ENCODE measurements at regions not wholly inside any gene's neighbourhood (a gene's known extent, or its start where the extent isn't known, plus 50 kb on each side); places are given as distances from the start of the nearest gene placed in this dataset.

DNA sequence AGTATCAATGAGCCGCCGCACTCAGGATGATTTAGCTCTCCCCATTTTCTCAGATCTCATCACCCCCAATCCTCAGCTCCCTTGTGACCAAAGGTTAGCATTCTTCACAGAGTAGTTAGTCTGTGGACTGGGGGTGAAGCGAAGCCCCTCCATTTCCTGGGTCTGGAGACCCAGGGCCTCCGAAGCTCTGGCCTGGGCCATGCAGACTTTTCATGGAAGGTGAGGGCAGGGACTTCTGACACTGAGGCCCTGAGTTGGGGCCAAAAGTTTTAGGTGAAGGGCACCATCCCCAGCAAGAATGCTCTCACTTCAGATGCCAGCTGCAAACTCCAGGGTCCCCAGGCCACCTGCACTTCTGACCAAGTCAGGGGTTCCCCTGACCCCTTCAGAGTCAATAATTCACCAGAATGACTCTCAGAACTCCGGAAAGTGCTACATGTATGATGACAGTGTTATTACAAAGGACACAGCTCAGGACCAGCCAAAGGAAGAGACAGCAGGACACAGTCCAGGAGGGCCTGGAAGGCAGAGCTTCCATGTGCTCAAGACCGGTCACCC is 65.7 kb upstream of the DUSP22 start:
- no peak for DNase-seq (ENCODE audit: low read depth)

DNA sequence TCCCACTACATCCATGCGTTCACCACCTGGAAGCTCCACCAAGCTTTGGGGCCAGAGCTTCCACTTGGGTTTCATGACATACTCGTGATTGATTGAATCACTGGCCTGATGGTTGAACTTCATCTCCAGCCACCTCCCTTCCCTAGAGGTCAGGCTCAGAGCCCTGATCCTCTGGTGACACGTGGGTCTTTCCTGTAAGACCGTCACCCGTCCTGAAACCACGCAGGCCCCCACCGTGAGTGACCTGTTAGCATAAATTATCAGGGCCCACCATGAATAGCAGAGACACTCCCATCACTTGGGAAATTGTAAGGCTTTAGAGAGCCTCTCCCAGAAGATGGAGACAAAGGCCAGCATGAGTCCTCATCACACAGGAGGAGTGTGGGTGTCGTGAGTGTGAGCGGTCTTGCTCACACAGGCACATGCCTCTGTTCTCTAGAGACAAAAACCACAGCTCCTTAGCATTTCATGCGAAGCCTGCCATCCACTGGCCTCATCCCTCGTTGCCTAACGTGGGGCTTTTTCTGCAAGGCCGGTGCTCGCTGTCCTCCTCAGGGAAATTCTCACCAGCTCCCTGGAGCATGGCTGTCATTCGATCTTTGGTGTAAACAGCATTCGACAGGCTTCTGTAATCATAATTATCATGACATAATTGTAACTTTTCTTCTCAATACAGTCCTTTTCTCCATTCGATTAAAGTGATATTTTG is 65.1 kb upstream of the DUSP22 start:
- no peak for DNase-seq (ENCODE audit: low read depth)

DNA sequence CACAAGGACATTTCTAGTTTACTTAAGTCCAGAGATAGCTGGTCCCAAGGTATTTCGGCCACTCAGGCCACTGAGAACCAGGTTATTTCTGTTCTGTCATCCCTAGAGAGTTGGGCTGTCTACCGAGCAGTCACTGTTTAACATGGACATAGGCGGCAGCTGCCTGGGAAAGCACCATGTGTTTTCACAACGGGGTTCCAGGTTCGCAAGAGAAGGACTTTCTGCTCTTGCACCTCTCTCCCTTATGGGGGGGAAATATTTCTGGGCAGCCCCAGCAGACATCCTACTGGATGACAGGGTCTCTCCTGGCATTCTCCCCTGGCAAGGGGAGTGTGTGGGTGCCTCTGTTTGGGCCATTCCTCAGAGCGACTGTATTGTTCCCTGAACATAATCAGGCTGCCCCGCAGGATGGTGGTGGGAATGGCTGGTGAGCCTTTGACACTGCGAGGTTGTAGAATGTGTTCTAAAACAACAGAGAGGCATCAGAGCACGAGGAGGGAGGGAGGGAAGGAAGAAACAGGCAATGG is 64.4 kb upstream of the DUSP22 start:
- no peak for DNase-seq (ENCODE audit: low read depth)

DNA sequence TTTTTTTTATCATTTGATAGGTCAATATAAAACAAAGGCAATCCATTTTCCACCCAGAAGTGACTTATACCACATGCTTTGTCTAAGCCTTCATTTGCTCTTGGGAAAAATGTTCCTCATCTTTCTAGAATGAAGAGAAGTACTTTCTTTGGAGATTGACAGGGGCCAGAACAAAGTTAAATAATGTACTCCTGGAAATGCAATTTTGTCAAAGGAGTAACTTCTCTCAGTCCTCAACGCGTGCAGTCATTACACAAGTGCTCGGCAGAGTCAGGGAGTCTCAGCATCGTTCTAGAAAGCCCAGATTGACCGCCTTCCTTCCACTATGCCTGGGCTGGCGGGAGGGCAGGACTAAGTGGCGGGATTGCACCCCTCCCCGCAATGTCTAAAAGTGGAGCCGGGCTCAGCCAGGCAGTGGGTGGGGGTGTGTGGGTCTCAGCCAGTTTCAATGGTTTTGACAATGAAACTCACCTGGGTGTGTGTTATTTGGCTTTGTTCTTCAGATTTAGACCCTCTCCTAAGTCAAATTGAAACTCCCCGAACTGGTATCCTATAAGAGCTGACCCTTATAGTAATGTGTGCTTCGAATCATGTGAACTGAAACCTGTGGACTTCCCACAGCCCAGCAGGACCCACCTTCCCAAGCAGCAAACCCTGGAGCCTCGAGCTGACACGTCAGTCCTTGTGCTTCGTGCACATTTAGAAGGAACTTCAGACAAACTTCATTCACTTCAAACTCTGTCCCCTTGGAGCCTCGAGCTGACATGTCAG is 63.2 kb upstream of the DUSP22 start:
- no peak for DNase-seq (ENCODE audit: low read depth)

DNA sequence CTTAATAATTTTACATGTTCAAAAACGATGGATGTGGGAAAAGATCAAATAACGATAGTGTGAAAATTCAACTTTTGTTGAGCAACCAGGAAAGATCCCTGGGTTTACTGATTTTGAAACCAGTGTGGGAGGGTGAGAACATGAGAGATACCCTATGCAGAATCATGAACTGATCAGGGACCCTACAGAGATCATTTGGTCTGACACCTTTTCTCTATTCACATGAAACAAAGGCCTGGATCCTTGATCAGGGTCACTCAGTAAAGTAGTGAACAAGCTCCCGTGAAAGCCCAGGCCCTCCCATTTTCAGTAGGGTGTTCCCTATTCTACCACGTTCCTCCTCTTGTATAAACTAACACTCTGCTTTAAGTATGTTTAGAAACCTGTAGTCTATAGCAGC is 60.5 kb upstream of the DUSP22 start:
- DNase-seq (ENCODE audit: low read depth): no peak

DNA sequence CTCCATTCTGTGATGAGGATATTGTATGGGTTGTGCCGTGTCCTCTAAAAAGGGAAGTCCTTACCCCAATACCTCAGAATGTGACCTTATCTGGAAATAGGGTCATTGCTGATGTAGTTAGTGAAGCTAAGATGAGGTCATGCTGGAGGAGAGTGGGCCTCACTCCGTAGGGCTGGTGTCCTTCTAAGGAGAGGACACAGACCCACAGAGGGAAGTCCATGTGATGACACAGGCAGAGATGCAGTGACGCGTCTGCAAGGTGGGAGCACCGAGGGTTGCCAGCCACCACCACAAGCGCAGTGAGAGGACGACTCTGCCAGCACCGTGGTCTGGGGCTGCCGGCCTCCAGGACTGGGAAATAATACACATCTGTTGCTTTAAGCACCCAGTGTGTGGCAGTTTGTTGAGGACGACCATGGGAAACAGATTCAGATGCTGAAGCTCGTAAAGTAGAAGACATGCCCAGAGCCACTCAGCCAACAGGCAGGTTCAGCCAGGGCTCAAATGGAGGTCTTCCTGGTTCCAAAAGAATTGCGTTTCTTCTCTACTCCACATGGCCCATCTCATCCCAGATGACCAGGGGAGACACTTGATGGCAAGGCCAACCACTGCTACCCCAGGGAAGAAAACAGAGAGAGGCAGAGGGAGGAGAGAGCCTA is 59.2 kb upstream of the DUSP22 start:
- no peak for DNase-seq (ENCODE audit: low read depth)

DNA sequence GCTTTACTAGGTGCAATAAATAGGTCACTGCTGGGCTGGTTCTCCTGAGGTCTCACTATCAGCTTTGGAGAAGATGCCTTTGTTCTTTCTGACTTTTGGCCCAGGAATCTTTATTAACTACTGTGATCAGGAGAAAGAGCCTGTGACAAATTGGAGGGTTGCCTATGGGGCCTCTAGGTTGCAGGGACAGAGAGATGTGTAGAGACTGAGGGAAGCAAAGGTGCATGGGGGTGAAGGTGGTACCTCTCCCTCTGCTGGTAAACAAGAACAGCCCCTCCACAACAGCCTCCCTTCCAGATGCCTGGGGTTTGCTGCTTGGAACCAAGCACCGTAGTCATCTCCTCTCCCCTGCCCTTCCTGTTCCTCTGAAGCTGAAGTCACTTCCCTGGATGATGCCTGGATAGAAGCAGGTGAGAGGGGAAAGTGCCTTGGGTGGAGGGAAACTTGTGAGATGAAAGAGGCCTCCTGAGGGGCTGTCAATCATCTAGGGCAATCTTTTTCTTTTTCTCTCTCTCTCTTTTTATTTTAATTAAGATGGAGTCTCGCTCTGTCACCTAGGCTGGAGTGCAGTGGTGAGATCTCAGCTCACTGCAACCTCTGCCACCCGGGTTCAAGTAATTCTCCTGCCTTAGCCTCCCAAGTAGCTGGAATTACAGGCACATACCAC is 57.4 kb upstream of the DUSP22 start:
- no peak for DNase-seq (ENCODE audit: low read depth)

DNA sequence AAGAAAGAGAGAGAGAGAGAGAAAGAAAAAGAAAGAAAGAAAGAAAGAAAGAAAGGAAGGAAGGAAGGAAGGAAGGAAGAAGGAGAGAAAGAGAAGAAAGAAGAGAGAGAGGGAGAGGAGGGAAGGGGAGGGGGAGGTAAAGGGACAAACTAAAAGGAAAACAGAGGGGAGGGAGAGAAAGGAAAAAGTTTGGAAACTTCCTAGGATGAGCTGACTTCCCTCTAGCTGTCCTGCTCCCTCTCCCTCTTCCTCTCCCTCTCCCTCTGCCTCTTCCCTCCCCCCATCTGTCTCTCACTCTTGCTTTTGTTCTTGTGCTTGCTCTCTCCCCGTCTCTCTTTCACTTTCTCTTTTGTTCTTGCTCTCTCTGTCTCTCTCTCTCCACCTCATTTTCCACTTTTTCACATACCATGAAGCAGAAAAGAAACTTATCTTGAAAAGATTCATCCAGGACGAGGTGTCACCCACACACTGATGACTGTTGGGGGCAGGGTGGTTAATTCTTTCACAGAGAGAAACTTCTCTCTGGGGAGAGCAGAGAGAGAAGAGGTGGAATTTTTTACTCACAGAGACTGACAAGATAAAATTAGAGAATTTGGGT is 56.4 kb upstream of the DUSP22 start:
- DNase-seq (ENCODE audit: low read depth): no peak

DNA sequence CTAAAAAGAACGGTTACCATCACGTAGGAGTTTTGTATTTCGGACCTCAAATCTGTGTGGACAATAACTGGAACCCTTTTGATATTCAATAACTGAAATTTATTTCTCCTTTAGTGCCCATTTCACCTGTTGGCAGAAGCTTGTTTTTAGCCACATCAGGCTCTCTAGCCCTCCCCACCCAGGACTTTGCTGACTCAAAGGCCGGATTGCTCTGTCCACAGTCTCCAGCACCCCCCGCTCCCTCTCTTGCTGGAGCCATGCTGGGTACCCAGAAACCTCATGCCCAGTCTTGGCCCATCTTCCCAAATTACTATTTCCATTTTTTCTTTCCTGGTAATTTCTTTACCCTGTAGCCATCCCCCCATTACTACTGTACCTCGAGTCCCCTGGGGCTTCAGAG is 55.8 kb upstream of the DUSP22 start:
- DNase-seq (ENCODE audit: low read depth): no peak

DNA sequence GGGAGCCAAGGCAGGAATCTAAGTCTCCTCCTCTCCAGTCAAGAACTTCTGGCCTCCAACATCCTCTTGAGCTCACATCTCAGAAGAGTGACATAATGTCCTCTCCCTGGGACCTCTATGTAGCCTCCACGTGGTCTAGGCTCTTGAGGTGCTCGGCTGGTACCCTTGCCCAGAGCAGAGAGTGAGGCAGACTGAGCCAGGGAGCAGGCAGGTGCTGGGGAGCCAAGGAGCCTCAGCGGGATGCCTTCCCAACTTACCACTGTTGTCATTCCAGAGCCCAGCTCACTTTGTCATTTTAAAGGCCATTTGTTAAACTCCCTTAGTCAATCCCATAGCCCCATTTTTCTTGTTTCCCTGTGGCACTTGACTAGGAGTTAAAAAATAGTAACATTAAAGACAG is 52.1 kb upstream of the DUSP22 start:
- DNase-seq (ENCODE audit: low read depth): no peak

DNA sequence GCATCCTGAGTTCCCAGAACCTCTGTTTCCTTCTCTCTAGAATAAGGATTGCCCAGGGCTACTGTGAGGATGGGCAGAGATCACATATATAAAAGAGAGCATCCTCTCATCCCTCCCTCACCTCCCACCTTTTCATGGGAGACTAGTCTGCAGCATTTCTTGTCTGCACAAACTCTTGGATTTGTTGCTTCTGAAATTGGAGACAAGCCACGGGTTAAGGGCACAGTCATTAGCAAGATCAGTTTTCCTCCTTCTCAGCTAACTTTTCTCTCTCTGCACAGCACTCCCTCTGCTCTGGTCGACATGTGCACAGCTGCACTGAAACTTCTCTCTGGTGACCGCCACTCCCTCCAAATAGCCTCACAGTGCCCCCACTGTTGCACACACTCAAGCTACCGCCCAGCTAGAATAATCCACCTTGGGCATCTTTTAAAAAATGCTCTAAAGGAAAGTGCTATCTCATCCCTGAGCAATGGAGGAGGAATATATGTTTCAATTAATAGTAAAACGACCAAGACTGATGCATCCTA is 50.9 kb upstream of the DUSP22 start:
- no peak for DNase-seq (ENCODE audit: low read depth)
